BLaER1 treated with 17β-estradiol and CSF1 and Interleukin-3, amounts not matched to agents 10 nM and 100 nM (cell line): ENCODE measurements at regions not wholly inside any gene's neighbourhood (a gene's known extent, or its start where the extent isn't known, plus 50 kb on each side); places are given as distances from the start of the nearest gene placed in this dataset.

Experiments used
- H3K27ac ChIP-seq, 11 experiments: shearing (Covaris generic); formaldehyde crosslinking; 2 replicates each; pipeline ENCODE4 v1.8.1; 2022
- H3K27me3 ChIP-seq, 11 experiments: shearing (Covaris generic); formaldehyde crosslinking; 2 replicates each; pipeline ENCODE4 v1.8.1; 2022
- H3K36me3 ChIP-seq, 11 experiments: shearing (Covaris generic); formaldehyde crosslinking; 2 replicates each; pipeline ENCODE4 v1.8.1; 2022
- H3K4me1 ChIP-seq, 10 experiments: shearing (Covaris generic); formaldehyde crosslinking; 2 replicates each; pipeline ENCODE4 v1.8.1; 2022
- H3K4me2 ChIP-seq, 11 experiments: shearing (Covaris generic); formaldehyde crosslinking; 2 replicates each; pipeline ENCODE4 v1.8.1; 2022
- H3K4me3 ChIP-seq, 10 experiments: shearing (Covaris generic); formaldehyde crosslinking; 2 replicates each; pipeline ENCODE4 v1.8.1; 2022
- H3K9ac ChIP-seq, 11 experiments: shearing (Covaris generic); formaldehyde crosslinking; 2 replicates each; pipeline ENCODE4 v1.8.1; 2022
- H3K9me3 ChIP-seq, 11 experiments: shearing (Covaris generic); formaldehyde crosslinking; replicated peaks in 1 of 11; 2 replicates each; pipeline ENCODE4 v1.8.1; 2022
- H4K20me1 ChIP-seq, 11 experiments: shearing (Covaris generic); formaldehyde crosslinking; 2 replicates each; pipeline ENCODE4 v1.8.1; 2022
- Cebpa-rat ChIP-seq, 11 experiments: shearing (Covaris generic); IDR thresholded peaks; 2 replicates each; pipeline ENCODE4 v1.8.1; 2022

DNA sequence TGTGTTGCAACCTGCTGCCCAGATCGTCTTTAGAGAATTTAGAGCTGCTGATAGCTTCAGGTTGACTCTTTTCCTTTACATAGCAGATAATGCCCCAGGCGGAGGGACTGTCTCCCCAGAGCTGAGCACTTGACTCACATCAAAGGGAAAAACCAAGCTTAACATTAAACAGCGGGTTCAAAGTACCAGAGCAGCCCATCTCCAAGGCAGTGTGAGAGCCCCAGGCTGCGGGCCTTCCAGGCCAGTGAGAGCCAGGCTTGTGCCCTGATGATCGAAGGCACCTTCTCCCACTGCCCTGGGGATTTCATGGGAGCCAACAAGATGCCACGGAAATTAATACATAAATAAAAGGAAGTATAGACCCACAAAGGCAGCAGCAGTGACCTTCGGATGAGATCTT is 275.6 kb downstream of the XXYLT1 start:
- Histone ChIP-seq H3K4me3 (no peak overlapping the region), H3K27ac (no peak overlapping the region), H3K27me3 (no peaks in the 10 kb centered on the region), H3K36me3 (no peaks in the 10 kb centered on the region), H3K4me2 (peak overlapping the region in 7 of 11 experiments; percentile 1 to 28 (median 16); a peak in 7 of 22 replicates), H3K9me3 (0 out of 22 replicates have a peak, but pooled peaks cover 0 to 3% (median 0%) of the 10 kb centered on the region in 11 experiments), H3K4me1 (peaks cover 0 to 20% (median 8%) of the 10 kb centered on the region in 10 experiments; a peak in 8 of 20 replicates), H3K9ac (no peak overlapping the region), H4K20me1 (no peaks in the 10 kb centered on the region)
- TF ChIP-seq Cebpa-rat (IDR thresholded peaks at IDR 0.05) = no peak

DNA sequence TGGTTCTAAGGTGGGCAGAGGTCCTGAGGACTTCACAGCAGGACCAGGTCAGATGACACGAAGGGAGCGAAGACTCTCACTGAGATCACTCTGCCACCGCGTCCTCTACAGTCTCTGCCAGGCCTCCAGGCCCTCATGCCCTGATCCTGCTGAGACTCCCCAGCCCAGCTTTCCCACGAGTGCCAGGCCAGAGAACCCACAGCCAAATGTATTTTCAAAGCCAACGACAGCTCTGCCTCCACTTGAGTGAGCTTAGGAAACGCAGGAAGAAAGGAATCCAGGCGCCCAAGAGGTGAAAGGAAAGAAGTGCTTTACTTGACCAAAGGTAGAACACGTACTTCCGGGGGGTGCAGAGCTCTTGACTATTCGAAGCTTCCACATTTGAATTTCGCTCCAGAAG is 275.0 kb downstream of the XXYLT1 start:
- Histone ChIP-seq H4K20me1 (no peaks in the 10 kb centered on the region), H3K27me3 (no peaks in the 10 kb centered on the region), H3K27ac (no peak overlapping the region), H3K4me1 (peaks cover 0 to 25% (median 11%) of the 10 kb centered on the region in 10 experiments; a peak in 13 of 20 replicates), H3K4me3 (no peak overlapping the region), H3K36me3 (no peaks in the 10 kb centered on the region), H3K9ac (no peak overlapping the region), H3K9me3 (no peaks in the 10 kb centered on the region), H3K4me2 (no peak overlapping the region; a peak in 1 of 22 replicates)
- no peak for TF ChIP-seq Cebpa-rat (IDR thresholded peaks at IDR 0.05)

DNA sequence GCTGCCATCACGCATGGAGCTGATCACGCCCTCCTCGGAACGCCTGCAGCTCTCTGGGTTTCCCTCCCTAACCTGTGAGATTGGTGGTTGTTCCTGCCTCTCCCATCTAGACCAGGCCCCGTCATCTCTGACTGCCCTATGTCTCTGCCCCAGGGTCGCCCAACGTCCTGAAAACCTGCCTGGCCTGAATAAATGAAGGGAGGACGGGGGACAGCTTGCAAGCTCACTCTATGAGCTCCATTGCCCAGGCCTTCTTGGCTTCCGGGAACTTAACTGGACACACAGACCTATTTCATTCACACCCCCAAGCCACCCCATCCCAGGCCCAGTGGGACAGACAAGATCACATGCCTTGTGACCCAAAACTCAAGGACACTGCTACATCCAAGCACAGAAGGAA is 274.2 kb downstream of the XXYLT1 start:
- peaks cover 7 to 33% (median 19%) of the 10 kb centered on the region in 10 experiments; a peak in 19 of 20 replicates for H3K4me1 ChIP-seq
- TF ChIP-seq Cebpa-rat (IDR thresholded peaks at IDR 0.05) = no peak
- no peaks in the 10 kb centered on the region for H4K20me1 ChIP-seq
- no peaks in the 10 kb centered on the region for H3K36me3 ChIP-seq
- no peaks in the 10 kb centered on the region for H3K27me3 ChIP-seq
- no peak overlapping the region for H3K4me3 ChIP-seq
- H3K9ac ChIP-seq = no peak overlapping the region
- H3K9me3 ChIP-seq = no peaks in the 10 kb centered on the region
- no peak overlapping the region for H3K4me2 ChIP-seq
- no peak overlapping the region for H3K27ac ChIP-seq

DNA sequence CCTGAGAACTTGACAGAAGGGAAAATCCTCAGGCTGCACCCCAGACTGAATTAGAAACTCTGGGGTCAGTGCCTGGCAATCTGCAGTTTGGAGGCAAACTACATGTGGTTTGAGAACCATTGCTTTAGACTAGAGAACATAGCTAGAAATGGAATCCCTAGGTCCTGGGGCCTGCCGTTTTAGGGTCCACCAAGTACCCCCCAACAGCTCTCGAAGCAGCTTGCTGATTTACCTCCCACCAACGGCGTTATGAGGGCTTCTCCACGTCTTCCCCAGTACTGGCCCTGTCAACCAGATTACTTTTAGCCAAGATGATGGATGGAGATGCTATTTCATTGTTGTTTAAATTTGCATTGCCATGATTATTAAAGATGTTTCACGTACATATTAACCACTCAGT is 272.5 kb downstream of the XXYLT1 start:
- no peak for TF ChIP-seq Cebpa-rat (IDR thresholded peaks at IDR 0.05)
- H3K4me3 ChIP-seq = no peak overlapping the region
- H3K36me3 ChIP-seq = no peaks in the 10 kb centered on the region
- H4K20me1 ChIP-seq = no peaks in the 10 kb centered on the region
- no peaks in the 10 kb centered on the region for H3K27me3 ChIP-seq
- no peak overlapping the region for H3K9ac ChIP-seq
- peaks cover 24 to 50% (median 36%) of the 10 kb centered on the region in 10 experiments for H3K4me1 ChIP-seq
- peak overlapping the region in 2 of 11 experiments; percentile 17 to 26; a peak in 2 of 22 replicates for H3K4me2 ChIP-seq
- no peaks in the 10 kb centered on the region for H3K9me3 ChIP-seq
- peak overlapping the region in 1 of 11 experiments; percentile 19; a peak in 1 of 22 replicates for H3K27ac ChIP-seq

DNA sequence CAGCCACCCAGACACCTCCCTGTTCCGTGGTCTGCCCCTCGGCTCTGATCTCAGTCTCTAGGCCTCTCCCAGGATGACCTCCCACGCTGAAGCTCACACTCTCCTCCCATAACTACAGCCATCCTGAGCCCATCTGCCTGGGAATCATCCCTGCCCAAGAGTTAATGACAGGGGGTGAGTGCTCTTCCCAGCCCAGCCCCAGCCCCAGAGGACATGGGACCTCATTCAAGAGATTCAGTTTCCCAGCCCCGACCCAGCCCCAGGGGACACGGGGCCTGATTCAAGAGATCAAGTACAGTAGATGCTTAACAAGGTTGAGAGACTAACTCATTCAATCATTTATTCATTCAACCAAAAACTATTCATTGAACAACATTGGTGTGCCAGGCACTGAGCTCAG is 272.0 kb downstream of the XXYLT1 start:
- Histone ChIP-seq H3K9me3 (no peaks in the 10 kb centered on the region), H3K27ac (peak overlapping the region in 1 of 11 experiments; percentile 19; a peak in 1 of 22 replicates), H4K20me1 (no peaks in the 10 kb centered on the region), H3K4me3 (no peak overlapping the region), H3K9ac (no peak overlapping the region), H3K36me3 (no peaks in the 10 kb centered on the region), H3K4me2 (no peak overlapping the region), H3K4me1 (peaks cover 29 to 55% (median 41%) of the 10 kb centered on the region in 10 experiments), H3K27me3 (no peaks in the 10 kb centered on the region)
- no peak for TF ChIP-seq Cebpa-rat (IDR thresholded peaks at IDR 0.05)

DNA sequence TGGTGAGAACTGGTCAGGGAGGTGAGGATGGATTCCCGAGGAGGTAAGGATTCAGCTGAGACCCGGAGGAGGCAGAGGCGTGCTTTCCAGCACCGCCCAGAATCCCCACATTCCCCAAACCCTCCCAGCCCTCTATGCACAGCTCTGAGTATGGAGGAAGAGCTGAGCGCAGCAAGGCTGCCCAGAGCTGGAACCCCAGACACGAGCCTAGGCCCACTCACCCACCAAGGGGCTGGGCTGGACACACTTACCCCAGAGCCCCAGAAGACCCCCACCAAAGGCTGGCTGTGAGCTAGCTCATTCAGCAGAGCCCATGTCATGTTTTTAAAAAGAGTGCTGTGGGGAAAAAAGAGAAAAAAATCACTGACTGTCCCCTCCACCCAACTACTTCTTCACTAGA is 271.5 kb downstream of the XXYLT1 start:
- peaks cover 35 to 58% (median 46%) of the 10 kb centered on the region in 10 experiments for H3K4me1 ChIP-seq
- peak overlapping the region in 3 of 11 experiments; percentile 4 to 13 (median 10); a peak in 2 of 22 replicates for H3K27ac ChIP-seq
- no peaks in the 10 kb centered on the region for H4K20me1 ChIP-seq
- no peak overlapping the region for H3K9ac ChIP-seq
- H3K4me2 ChIP-seq = peak overlapping the region in 2 of 11 experiments; percentile 46 to 87; a peak in 2 of 22 replicates
- no peaks in the 10 kb centered on the region for H3K9me3 ChIP-seq
- H3K27me3 ChIP-seq = no peaks in the 10 kb centered on the region
- no peak overlapping the region for H3K4me3 ChIP-seq
- H3K36me3 ChIP-seq = no peaks in the 10 kb centered on the region
- TF ChIP-seq Cebpa-rat (IDR thresholded peaks at IDR 0.05) = no peak

DNA sequence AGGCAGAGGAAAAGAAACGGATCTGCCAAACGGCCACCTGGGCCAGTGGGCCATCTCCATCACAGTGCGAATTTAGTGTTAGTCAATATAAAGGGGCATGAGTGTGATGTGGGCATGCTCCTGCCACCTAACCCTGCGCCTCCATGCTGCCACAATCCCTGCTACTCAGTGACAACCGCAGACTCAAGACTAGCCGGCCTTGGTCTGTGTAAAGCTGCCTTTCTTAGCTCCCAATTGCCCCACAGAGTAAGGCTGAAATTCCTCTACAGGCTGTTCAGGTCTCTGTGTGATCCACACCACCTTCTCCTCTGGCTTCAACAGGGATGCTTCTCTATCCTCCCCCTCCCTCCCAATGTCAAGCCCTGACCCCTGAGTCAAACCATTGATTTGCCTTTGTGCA is 269.7 kb downstream of the XXYLT1 start:
- Histone ChIP-seq H3K27ac (peak overlapping the region in 8 of 11 experiments; percentile 91 to 97 (median 94); a peak in 16 of 22 replicates), H3K9ac (peak overlapping the region in 3 of 11 experiments; percentile 27 to 81 (median 80); a peak in 5 of 22 replicates), H3K27me3 (no peaks in the 10 kb centered on the region), H3K36me3 (no peaks in the 10 kb centered on the region), H3K4me1 (peaks cover 45 to 68% (median 58%) of the 10 kb centered on the region in 10 experiments), H3K4me3 (no peak overlapping the region), H3K9me3 (no peaks in the 10 kb centered on the region), H4K20me1 (no peaks in the 10 kb centered on the region), H3K4me2 (peak overlapping the region; percentile 62 to 92 (median 85))
- TF ChIP-seq Cebpa-rat (IDR thresholded peaks at IDR 0.05) = no peak

DNA sequence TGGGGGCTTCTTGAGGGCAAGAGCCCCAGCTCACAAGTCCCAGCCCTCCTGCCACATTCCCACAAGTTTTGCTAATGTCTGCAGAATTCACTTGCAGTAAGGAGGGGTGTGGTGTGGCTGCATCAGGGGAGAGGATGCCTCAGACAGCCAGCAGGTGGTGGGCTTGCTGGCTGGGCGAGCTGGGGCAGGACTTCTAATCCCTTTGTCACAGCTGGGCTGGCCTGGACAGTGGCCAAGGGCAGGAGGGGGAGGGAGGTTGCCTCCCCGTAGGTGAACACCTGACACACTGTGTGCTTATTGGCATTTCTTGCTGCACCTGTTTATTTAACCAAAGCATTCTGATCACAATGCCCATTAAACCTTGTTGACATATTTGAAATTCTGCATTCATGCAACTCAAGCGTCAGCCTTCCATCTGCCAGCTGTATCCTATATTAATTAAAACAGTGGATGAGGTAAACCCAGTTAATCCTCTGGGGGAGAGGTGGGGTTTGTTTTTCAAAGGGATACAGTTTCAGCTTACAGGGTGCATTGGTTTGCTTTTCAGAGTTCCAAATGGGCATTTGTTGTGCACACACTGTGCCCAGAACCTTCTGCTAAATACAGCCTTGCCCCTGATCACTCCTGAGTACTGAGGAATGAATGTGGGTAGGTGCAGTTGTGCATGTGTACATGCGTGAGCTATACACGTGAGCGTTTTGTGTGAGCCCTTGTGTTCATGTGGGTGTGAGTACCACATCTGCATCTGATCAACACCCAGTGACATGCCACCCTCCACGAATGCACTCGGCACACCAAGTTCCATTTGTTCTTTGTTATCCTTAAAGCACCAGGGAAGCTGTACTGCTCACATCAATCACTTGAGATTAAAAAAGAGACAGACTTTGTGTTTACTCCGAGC is 268.7 kb downstream of the XXYLT1 start:
- H3K4me1 ChIP-seq = peaks cover 54 to 77% (median 67%) of the 10 kb centered on the region in 10 experiments
- peak overlapping the region; percentile 62 to 92 (median 85) for H3K4me2 ChIP-seq
- H3K9me3 ChIP-seq = no peaks in the 10 kb centered on the region
- no peaks in the 10 kb centered on the region for H3K27me3 ChIP-seq
- TF ChIP-seq Cebpa-rat (IDR thresholded peaks at IDR 0.05) = no peak
- peak overlapping the region in 9 of 11 experiments; percentile 60 to 82 (median 80); a peak in 17 of 22 replicates for H3K9ac ChIP-seq
- H3K36me3 ChIP-seq = no peaks in the 10 kb centered on the region
- peak overlapping the region in 10 of 11 experiments; percentile 14 to 97 (median 94); a peak in 19 of 22 replicates for H3K27ac ChIP-seq
- peak overlapping the region in 4 of 10 experiments; percentile 8 to 19 (median 18); a peak in 6 of 20 replicates for H3K4me3 ChIP-seq
- no peaks in the 10 kb centered on the region for H4K20me1 ChIP-seq
